Trophoblast cell (in vitro differentiated cells and primary cell): ENCODE measurements at regions not wholly inside any gene's neighbourhood (a gene's known extent, or its start where the extent isn't known, plus 50 kb on each side); places are given as distances from the start of the nearest gene placed in this dataset.

Source experiments
- DNase-seq, 2 donors: peaks; one replicate each; pipeline ENCODE4 v3.0.0-alpha.2; 2016
- H2AFZ ChIP-seq: 2 replicates; pipeline ENCODE4 v1.6.1; 2013; ENCODE audit warnings: low read length, moderate library complexity, mild to moderate bottlenecking; ENCODE audit not compliant: insufficient read depth, poor library complexity
- H2AK5ac ChIP-seq: 2 replicates; pipeline ENCODE4 v1.6.1; 2013; ENCODE audit warnings: mild to moderate bottlenecking, low read length
- H2BK120ac ChIP-seq: 2 replicates; pipeline ENCODE4 v1.6.1; 2013; ENCODE audit warnings: low read length, mild to moderate bottlenecking, moderate library complexity; ENCODE audit not compliant: insufficient read depth, poor library complexity
- H2BK12ac ChIP-seq: 2 replicates; pipeline ENCODE4 v1.6.1; 2013; ENCODE audit warnings: mild to moderate bottlenecking, low read length, moderate library complexity
- H2BK5ac ChIP-seq: 2 replicates; pipeline ENCODE4 v1.6.1; 2013; ENCODE audit warnings: low read length, low read depth, moderate library complexity, mild to moderate bottlenecking; ENCODE audit not compliant: poor library complexity
- H3K14ac ChIP-seq: 2 replicates; pipeline ENCODE4 v1.6.1; 2013; ENCODE audit warnings: mild to moderate bottlenecking, low read length
- H3K18ac ChIP-seq: 2 replicates; pipeline ENCODE4 v1.6.1; 2013; ENCODE audit warnings: mild to moderate bottlenecking, low read length
- H3K23ac ChIP-seq: 2 replicates; pipeline ENCODE4 v1.6.1; 2013; ENCODE audit warnings: low read length
- H3K27ac ChIP-seq: 2 replicates; pipeline ENCODE4 v1.5.1; 2013; ENCODE audit warnings: low read depth, mild to moderate bottlenecking, inconsistent platforms, low read length, moderate library complexity
- H3K27me3 ChIP-seq: 2 replicates; pipeline ENCODE4 v1.6.1; 2013; ENCODE audit warnings: inconsistent platforms, mild to moderate bottlenecking, low read length, moderate library complexity; ENCODE audit not compliant: insufficient read depth
- H3K36me3 ChIP-seq, 2 experiments: 1 replicate in 1 of 2; 2 replicates in 1 of 2; pipeline ENCODE4 v1.6.1; 2013; ENCODE audit warnings: low read length in 2 of 2, mild to moderate bottlenecking in 2 of 2, moderate library complexity in 1 of 2; ENCODE audit not compliant: insufficient read depth in 2 of 2, control insufficient read depth in 1 of 2
- H3K4ac ChIP-seq: 2 replicates; pipeline ENCODE4 v1.6.1; 2013; ENCODE audit warnings: low read depth, mild to moderate bottlenecking, low read length, moderate library complexity
- H3K4me1 ChIP-seq, 2 experiments: 1 replicate in 1 of 2; 2 replicates in 1 of 2; pipeline ENCODE4 v1.6.1; 2013; ENCODE audit warnings: low read length in 2 of 2, mild to moderate bottlenecking in 2 of 2, moderate library complexity in 1 of 2; ENCODE audit not compliant: insufficient read depth in 2 of 2, control insufficient read depth in 1 of 2
- H3K4me2 ChIP-seq: 2 replicates; pipeline ENCODE4 v1.6.1; 2013; ENCODE audit warnings: inconsistent platforms, mild to moderate bottlenecking, low read length, moderate library complexity
- H3K4me3 ChIP-seq: 2 replicates; pipeline ENCODE4 v1.5.1; 2013; ENCODE audit warnings: mild to moderate bottlenecking, low read depth, low read length, inconsistent platforms
- H3K79me1 ChIP-seq: one replicate; pipeline ENCODE4 v1.6.1; 2013; ENCODE audit warnings: low read length
- H3K79me2 ChIP-seq: 2 replicates; pipeline ENCODE4 v1.6.1; 2013; ENCODE audit warnings: low read length, mild to moderate bottlenecking; ENCODE audit not compliant: control insufficient read depth, insufficient read depth, poor library complexity
- H3K9ac ChIP-seq: 2 replicates; pipeline ENCODE4 v1.6.1; 2013; ENCODE audit warnings: mild to moderate bottlenecking, low read length
- H3K9me3 ChIP-seq: 2 replicates; pipeline ENCODE4 v1.6.1; 2013; ENCODE audit warnings: low read depth, mild to moderate bottlenecking, control low read depth, inconsistent platforms, low read length; ENCODE audit not compliant: insufficient read depth
- H4K12ac ChIP-seq: 2 replicates; pipeline ENCODE4 v1.6.1; 2013; ENCODE audit warnings: low read depth, mild to moderate bottlenecking, low read length, moderate library complexity
- H4K8ac ChIP-seq: 2 replicates; pipeline ENCODE4 v1.6.1; 2013; ENCODE audit warnings: low read depth, mild to moderate bottlenecking, low read length, moderate library complexity
- H4K91ac ChIP-seq: one replicate; pipeline ENCODE4 v1.6.1; 2013; ENCODE audit warnings: low read depth, mild to moderate bottlenecking, low read length, moderate library complexity
- WGBS: extraction: QIAGEN DNeasy Blood & Tissue Kit; methylation state at CpG from one replicate; pipeline ENCODE4 v1.1.7; 2013; ENCODE audit warnings: missing lambda C conversion rate; ENCODE audit not compliant: insufficient read length, insufficient coverage; ENCODE audit errors: extremely low coverage; 5-methylcytosine and 5-hydroxymethylcytosine counted together

DNA sequence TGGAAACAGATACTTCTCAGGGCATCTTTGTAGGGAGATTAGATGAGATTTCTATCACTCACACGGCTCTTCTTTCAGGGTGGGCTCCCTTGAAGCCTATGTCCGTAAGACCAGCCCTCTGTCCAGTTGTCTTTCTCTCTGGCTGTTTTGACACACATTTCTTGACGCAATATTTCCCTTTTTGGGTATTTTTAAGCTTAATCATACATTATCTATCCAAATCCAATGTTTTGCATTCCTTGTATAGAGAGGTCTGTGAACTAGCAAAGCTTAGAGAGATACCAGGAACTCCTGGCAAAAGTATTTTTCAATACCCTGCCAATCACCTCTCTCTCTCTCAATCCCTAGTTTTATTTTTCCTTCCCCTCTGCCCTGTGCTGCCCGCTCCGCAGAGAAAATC lies 79.3 kb downstream of the EOMES start:
- no peak overlapping the region for H2BK120ac ChIP-seq
- no peak overlapping the region for H3K9ac ChIP-seq
- H3K27me3 ChIP-seq = no peaks in the 10 kb centered on the region
- H3K4me1 ChIP-seq = no peaks in the 10 kb centered on the region
- no peak overlapping the region for H2AFZ ChIP-seq
- H3K36me3 ChIP-seq = no peaks in the 10 kb centered on the region
- H2BK12ac ChIP-seq = no peak overlapping the region
- H3K4me3 ChIP-seq = no peak overlapping the region
- H4K8ac ChIP-seq = no peak overlapping the region
- no peak overlapping the region for H3K4me2 ChIP-seq
- no peak overlapping the region for H2BK5ac ChIP-seq
- H3K14ac ChIP-seq = no peak overlapping the region
- H3K4ac ChIP-seq = no peak overlapping the region
- H3K79me2 ChIP-seq = no peaks in the 10 kb centered on the region
- H4K12ac ChIP-seq = no peak overlapping the region
- no peak overlapping the region for H4K91ac ChIP-seq
- H3K79me1 ChIP-seq = no peaks in the 10 kb centered on the region
- no peak overlapping the region for H2AK5ac ChIP-seq
- no peaks in the 10 kb centered on the region for H3K9me3 ChIP-seq
- no peak overlapping the region for H3K27ac ChIP-seq
- DNase-seq = peak in 1 of 2 donors; percentile 79
- no peak overlapping the region for H3K23ac ChIP-seq
- no peak overlapping the region for H3K18ac ChIP-seq
- WGBS = no CpG with 5 or more reads among the region's 5 CpGs

DNA sequence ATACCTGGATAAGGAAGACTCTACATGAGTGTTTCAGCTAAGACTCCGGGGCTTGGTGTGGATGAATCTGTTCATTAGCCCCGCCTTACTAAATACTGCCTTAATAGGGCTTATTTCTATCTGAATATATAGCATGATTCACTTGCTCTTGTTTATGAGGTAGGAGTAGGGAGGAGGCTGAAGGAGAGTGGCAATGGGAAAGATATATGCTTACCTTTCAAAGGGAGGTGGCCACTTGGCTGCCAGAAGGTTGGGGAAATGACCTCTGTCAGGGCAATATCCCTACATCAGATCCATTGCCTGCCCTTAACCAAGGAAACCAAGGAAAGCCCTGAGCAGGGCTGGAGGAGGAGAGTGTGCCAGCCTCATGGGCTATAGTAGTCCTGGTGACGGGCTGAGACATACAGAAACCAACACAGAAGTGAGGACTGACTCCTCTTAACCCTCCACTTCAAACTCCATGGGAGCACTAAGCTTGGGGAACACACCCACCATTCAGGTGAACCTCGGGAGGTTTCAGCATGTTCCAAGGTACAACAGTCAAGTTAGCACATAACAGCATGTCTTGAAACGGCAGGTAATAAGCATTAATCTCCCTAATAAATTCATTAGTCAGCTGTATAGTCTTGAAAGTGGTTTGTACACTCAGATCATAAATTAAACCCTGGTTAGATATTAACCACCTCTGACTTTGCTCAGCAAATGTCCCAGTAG lies 80.1 kb downstream of the EOMES start:
- no peak overlapping the region for H2BK120ac ChIP-seq
- no peak overlapping the region for H2BK5ac ChIP-seq
- no peaks in the 10 kb centered on the region for H3K36me3 ChIP-seq
- H3K4me2 ChIP-seq = no peak overlapping the region
- no peak overlapping the region for H3K27ac ChIP-seq
- no peak overlapping the region for H4K8ac ChIP-seq
- H4K12ac ChIP-seq = no peak overlapping the region
- no peaks in the 10 kb centered on the region for H3K4me1 ChIP-seq
- H2AFZ ChIP-seq = no peak overlapping the region
- no peak overlapping the region for H3K23ac ChIP-seq
- H4K91ac ChIP-seq = no peak overlapping the region
- H3K27me3 ChIP-seq = no peaks in the 10 kb centered on the region
- no peaks in the 10 kb centered on the region for H3K9me3 ChIP-seq
- H3K4me3 ChIP-seq = no peak overlapping the region
- H3K9ac ChIP-seq = no peak overlapping the region
- H3K4ac ChIP-seq = no peak overlapping the region
- no peak overlapping the region for H2BK12ac ChIP-seq
- no peak overlapping the region for H2AK5ac ChIP-seq
- H3K18ac ChIP-seq = no peak overlapping the region
- DNase-seq = no peak
- H3K79me2 ChIP-seq = no peaks in the 10 kb centered on the region
- no CpG with 5 or more reads among the region's 5 CpGs for WGBS
- no peak overlapping the region for H3K14ac ChIP-seq
- H3K79me1 ChIP-seq = no peaks in the 10 kb centered on the region

DNA sequence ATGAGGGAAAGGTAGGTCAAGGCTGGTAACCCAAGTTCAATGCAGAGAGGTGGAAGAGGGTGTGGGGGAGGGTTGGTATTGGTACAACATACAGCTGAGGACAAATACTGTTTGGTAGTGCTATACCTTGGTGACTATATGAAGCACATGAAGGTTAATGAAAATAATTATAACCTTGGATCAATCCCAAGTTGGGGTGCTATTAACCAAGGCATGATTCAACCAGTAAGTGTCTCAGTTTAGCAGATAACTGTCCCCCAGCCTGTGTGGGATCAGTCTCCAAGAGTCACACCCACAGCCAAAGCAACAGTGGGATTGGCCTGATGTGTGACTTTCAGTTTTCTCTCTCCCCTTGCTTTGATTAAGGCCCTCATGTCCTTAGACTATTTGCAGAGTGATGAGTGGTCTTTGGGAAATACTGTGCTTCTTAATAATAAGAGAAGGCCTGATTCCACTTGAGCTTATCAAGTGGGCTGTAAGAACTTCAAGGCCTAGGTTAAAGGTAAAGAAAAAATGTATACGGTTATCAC lies 80.8 kb downstream of the EOMES start:
- no peaks in the 10 kb centered on the region for H3K27me3 ChIP-seq
- no peaks in the 10 kb centered on the region for H3K79me2 ChIP-seq
- WGBS = no CpG with 5 or more reads among the region's 1 CpG
- no peak overlapping the region for H3K4ac ChIP-seq
- no peak for DNase-seq
- no peak overlapping the region for H2BK12ac ChIP-seq
- no peak overlapping the region for H2AK5ac ChIP-seq
- no peak overlapping the region for H4K12ac ChIP-seq
- no peaks in the 10 kb centered on the region for H3K79me1 ChIP-seq
- no peak overlapping the region for H4K8ac ChIP-seq
- no peaks in the 10 kb centered on the region for H3K9me3 ChIP-seq
- H4K91ac ChIP-seq = no peak overlapping the region
- H3K4me2 ChIP-seq = no peak overlapping the region
- H3K36me3 ChIP-seq = no peaks in the 10 kb centered on the region
- H3K4me1 ChIP-seq = no peaks in the 10 kb centered on the region
- no peak overlapping the region for H2BK120ac ChIP-seq
- H3K14ac ChIP-seq = no peak overlapping the region
- H3K9ac ChIP-seq = no peak overlapping the region
- no peak overlapping the region for H2BK5ac ChIP-seq
- no peak overlapping the region for H3K18ac ChIP-seq
- no peak overlapping the region for H2AFZ ChIP-seq
- H3K4me3 ChIP-seq = no peak overlapping the region
- no peak overlapping the region for H3K23ac ChIP-seq
- no peak overlapping the region for H3K27ac ChIP-seq

DNA sequence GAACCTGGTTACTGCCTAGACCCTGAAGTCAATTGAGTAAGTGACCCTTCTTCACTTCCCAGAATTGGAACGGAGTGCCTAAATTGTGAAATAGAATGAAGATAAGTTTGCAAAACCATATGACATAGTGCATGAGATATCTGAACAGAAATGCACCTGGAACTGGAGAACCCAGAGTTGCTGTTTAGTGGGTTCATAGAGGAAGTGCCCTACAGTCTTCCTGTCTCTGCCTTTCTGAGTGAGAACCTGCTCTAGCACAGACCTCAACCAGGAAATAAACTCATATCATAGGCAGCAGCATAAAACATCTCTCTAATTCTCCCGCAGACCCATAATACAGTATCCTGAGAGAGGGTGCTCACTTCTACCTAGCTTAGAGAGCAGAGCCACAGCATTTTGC lies 82.9 kb downstream of the EOMES start:
- no peak overlapping the region for H4K91ac ChIP-seq
- no peaks in the 10 kb centered on the region for H3K4me1 ChIP-seq
- no peak overlapping the region for H3K9ac ChIP-seq
- H3K36me3 ChIP-seq = no peaks in the 10 kb centered on the region
- H4K12ac ChIP-seq = no peak overlapping the region
- H3K79me1 ChIP-seq = no peaks in the 10 kb centered on the region
- no peak overlapping the region for H2BK120ac ChIP-seq
- no peak overlapping the region for H3K4me3 ChIP-seq
- H3K23ac ChIP-seq = no peak overlapping the region
- no peak overlapping the region for H2BK5ac ChIP-seq
- H3K79me2 ChIP-seq = no peaks in the 10 kb centered on the region
- DNase-seq = no peak
- no CpG with 5 or more reads among the region's 2 CpGs for WGBS
- no peak overlapping the region for H2BK12ac ChIP-seq
- no peak overlapping the region for H3K27ac ChIP-seq
- H3K9me3 ChIP-seq = no peaks in the 10 kb centered on the region
- no peak overlapping the region for H2AFZ ChIP-seq
- H3K14ac ChIP-seq = no peak overlapping the region
- H2AK5ac ChIP-seq = no peak overlapping the region
- no peak overlapping the region for H4K8ac ChIP-seq
- no peak overlapping the region for H3K4me2 ChIP-seq
- H3K27me3 ChIP-seq = no peaks in the 10 kb centered on the region
- no peak overlapping the region for H3K18ac ChIP-seq
- H3K4ac ChIP-seq = no peak overlapping the region
